ENCODE measurements at regions not wholly inside any gene's neighbourhood (a gene's known extent, or its start where the extent isn't known, plus 50 kb on each side); places are given as distances from the start of the nearest gene placed in this dataset.

- TF ChIP-seq CTCF (IDR thresholded peaks at IDR 0.05), result no peak
- no peak for TF ChIP-seq EZH2 (IDR thresholded peaks at IDR 0.05)
- TF ChIP-seq EZH2phosphoT487 (IDR thresholded peaks at IDR 0.05), result no peak
Observed at GRCh38 chr5:109256486-109256885, 153.3 kb downstream of the PJA2 start.

Data from neural progenitor cell (in vitro differentiated cells).